ENCODE measurements at regions not wholly inside any gene's neighbourhood (a gene's known extent, or its start where the extent isn't known, plus 50 kb on each side); places are given as distances from the start of the nearest gene placed in this dataset.
A peak's percentile ranks its signal among the peaks of the same experiment; 100 is the strongest.

GRCh38 chr13:27014406-27015359, 156.9 kb downstream of the USP12 start:
- H3K4me3 ChIP-seq (ENCODE audit: low read length) = no peak overlapping the region
- no peak for DNase-seq
- no peaks in the 10 kb centered on the region for H3K27me3 ChIP-seq (ENCODE audit: control insufficient read depth, insufficient read depth, low read length)
- H3K4me1 ChIP-seq (ENCODE audit: control insufficient read depth, insufficient read depth, low read length) = peaks cover 6% of the 10 kb centered on the region
- no CpG with 5 or more reads among the region's 32 CpGs for WGBS (ENCODE audit: insufficient coverage, low lambda C conversion rate)
- H3K27ac ChIP-seq (ENCODE audit: low read length) = no peak overlapping the region
- no peaks in the 10 kb centered on the region for H3K36me3 ChIP-seq (ENCODE audit: control insufficient read depth, insufficient read depth, low read length)
- H3K9me3 ChIP-seq (ENCODE audit: control insufficient read depth, low read depth, low read length) = no peaks in the 10 kb centered on the region

DNA sequence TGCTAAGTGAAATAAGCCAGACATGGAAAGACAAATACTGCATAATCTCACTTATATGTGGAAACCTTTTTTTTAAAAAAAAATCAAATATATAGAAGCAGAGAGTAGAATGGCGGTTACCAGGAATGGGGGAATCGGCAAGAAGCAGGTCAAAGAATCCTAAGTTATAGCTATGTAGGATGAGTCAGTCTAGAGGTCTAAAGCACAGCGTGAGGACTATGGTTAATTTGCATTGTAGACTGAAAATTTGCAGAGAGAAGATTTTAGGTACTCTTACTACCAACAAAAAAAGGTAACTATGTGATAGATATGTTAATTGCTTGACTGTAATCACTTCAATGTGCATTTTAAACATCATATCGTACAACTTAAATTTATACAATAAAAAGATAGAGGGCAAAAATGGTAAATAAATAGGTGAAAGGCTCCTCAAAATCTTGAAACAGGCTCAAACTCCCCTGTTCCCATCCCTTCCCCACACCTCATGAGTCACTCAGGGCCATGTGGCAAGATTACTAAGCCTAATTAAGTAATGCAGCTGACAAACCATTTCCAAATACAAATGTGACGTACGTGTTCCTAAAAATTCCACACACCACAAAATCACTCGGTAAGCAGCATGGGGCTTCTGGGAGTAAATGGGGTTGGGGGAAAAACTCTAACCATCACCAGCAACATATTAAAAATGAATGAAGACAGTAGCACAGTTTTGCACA, 159.0 kb downstream of the USP12 start:
- Histone ChIP-seq H3K4me3 (ENCODE audit: low read length) (no peak overlapping the region), H3K27ac (ENCODE audit: low read length) (no peak overlapping the region), H3K36me3 (ENCODE audit: control insufficient read depth, insufficient read depth, low read length) (no peaks in the 10 kb centered on the region), H3K4me1 (ENCODE audit: control insufficient read depth, insufficient read depth, low read length) (peaks cover 6% of the 10 kb centered on the region), H3K27me3 (ENCODE audit: control insufficient read depth, insufficient read depth, low read length) (no peaks in the 10 kb centered on the region), H3K9me3 (ENCODE audit: control insufficient read depth, low read depth, low read length) (no peaks in the 10 kb centered on the region)
- no peak for DNase-seq
- 97% methylated on average over 5 of the region's 7 CpGs for WGBS (ENCODE audit: insufficient coverage, low lambda C conversion rate)

DNA sequence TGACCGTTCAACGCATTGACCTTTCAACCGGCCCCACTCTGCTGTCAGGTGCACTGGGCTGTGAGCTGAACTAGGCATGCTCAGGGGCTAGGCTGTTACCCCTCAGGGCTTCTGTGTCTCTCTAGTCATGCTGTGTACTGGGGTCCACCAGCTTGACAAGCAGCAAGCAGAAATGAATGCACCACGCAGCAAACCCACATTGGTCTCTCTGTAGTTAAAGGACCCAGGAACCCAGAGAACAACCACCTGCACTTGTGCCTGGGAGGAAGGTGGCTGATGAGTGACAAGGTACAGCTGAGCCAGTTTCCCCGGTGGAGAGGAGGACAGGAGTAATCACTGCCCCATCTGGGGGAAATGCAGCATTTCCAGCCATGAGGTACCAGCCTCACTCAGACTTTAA, 159.9 kb downstream of the USP12 start:
- peaks cover 9% of the 10 kb centered on the region for H3K4me1 ChIP-seq (ENCODE audit: control insufficient read depth, insufficient read depth, low read length)
- no peak overlapping the region for H3K27ac ChIP-seq (ENCODE audit: low read length)
- no peaks in the 10 kb centered on the region for H3K9me3 ChIP-seq (ENCODE audit: control insufficient read depth, low read depth, low read length)
- no peaks in the 10 kb centered on the region for H3K36me3 ChIP-seq (ENCODE audit: control insufficient read depth, insufficient read depth, low read length)
- no peak for DNase-seq
- no peak overlapping the region for H3K4me3 ChIP-seq (ENCODE audit: low read length)
- H3K27me3 ChIP-seq (ENCODE audit: control insufficient read depth, insufficient read depth, low read length) = peaks cover 4% of the 10 kb centered on the region
- WGBS (ENCODE audit: insufficient coverage, low lambda C conversion rate) = no CpG with 5 or more reads among the region's 5 CpGs

DNA sequence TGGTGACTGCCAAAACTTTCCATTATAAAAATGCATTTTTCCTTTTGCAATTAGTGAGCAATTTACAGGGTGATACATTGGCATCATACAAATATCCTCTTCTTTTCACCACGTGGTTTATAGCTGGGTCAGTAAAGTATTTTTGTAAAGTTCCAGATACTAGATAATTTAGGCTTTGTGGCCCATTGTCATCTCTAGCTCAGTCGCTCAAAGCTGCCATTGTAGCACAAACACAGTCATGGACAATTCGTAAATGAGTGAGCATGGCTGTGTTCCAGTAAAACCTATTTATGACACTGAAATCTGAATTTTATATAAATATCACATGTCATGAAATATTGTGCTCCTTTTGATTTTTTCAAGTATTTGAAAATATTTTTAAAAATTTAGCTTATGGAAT, 162.9 kb downstream of the USP12 start:
- H3K9me3 ChIP-seq (ENCODE audit: control insufficient read depth, low read depth, low read length) = no peaks in the 10 kb centered on the region
- no peak for DNase-seq
- no peaks in the 10 kb centered on the region for H3K36me3 ChIP-seq (ENCODE audit: control insufficient read depth, insufficient read depth, low read length)
- no peak overlapping the region for H3K27ac ChIP-seq (ENCODE audit: low read length)
- H3K4me3 ChIP-seq (ENCODE audit: low read length) = no peak overlapping the region
- peaks cover 12% of the 10 kb centered on the region for H3K4me1 ChIP-seq (ENCODE audit: control insufficient read depth, insufficient read depth, low read length)
- peaks cover 4% of the 10 kb centered on the region for H3K27me3 ChIP-seq (ENCODE audit: control insufficient read depth, insufficient read depth, low read length)
- 100% methylated on average over 2 of the region's 3 CpGs for WGBS (ENCODE audit: insufficient coverage, low lambda C conversion rate)

DNA sequence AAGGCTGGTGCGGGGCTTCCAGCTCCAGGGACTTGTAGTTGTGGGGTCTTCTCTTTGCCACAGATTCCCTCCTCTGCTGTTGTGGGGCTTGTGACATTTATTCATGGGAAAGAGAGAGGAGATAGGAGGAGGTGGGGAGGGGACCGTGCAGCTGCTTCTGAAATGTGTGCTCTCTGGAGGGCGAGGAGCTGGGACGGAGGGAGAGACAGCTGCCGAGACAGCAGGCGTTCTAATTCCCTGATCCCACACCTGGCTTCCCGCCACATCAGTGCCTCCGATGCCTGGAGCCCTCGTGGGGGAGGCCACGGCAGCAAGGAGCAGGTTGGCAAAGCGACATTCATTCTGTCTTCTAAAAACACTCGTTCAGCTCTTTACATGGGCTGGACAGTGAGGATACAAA, 164.4 kb downstream of the USP12 start:
- WGBS (ENCODE audit: insufficient coverage, low lambda C conversion rate) = no CpG with 5 or more reads among the region's 12 CpGs
- DNase-seq = peak in 1 of 2 donors; percentile 19
- H3K9me3 ChIP-seq (ENCODE audit: control insufficient read depth, low read depth, low read length) = no peaks in the 10 kb centered on the region
- peaks cover 12% of the 10 kb centered on the region for H3K4me1 ChIP-seq (ENCODE audit: control insufficient read depth, insufficient read depth, low read length)
- peaks cover 4% of the 10 kb centered on the region for H3K27me3 ChIP-seq (ENCODE audit: control insufficient read depth, insufficient read depth, low read length)
- H3K27ac ChIP-seq (ENCODE audit: low read length) = no peak overlapping the region
- peak overlapping the region; percentile 37 for H3K4me3 ChIP-seq (ENCODE audit: low read length)
- H3K36me3 ChIP-seq (ENCODE audit: control insufficient read depth, insufficient read depth, low read length) = no peaks in the 10 kb centered on the region

GRCh38 chr13:27006519-27007161, 165.0 kb downstream of the USP12 start:
- Histone ChIP-seq H3K27me3 (ENCODE audit: control insufficient read depth, insufficient read depth, low read length) (peaks cover 4% of the 10 kb centered on the region), H3K27ac (ENCODE audit: low read length) (no peak overlapping the region), H3K36me3 (ENCODE audit: control insufficient read depth, insufficient read depth, low read length) (no peaks in the 10 kb centered on the region), H3K4me3 (ENCODE audit: low read length) (peak overlapping the region; percentile 37), H3K9me3 (ENCODE audit: control insufficient read depth, low read depth, low read length) (no peaks in the 10 kb centered on the region), H3K4me1 (ENCODE audit: control insufficient read depth, insufficient read depth, low read length) (peaks cover 12% of the 10 kb centered on the region)
- peak; percentile 54 to 77 for DNase-seq
- WGBS (ENCODE audit: insufficient coverage, low lambda C conversion rate) = no CpG with 5 or more reads among the region's 29 CpGs

DNA sequence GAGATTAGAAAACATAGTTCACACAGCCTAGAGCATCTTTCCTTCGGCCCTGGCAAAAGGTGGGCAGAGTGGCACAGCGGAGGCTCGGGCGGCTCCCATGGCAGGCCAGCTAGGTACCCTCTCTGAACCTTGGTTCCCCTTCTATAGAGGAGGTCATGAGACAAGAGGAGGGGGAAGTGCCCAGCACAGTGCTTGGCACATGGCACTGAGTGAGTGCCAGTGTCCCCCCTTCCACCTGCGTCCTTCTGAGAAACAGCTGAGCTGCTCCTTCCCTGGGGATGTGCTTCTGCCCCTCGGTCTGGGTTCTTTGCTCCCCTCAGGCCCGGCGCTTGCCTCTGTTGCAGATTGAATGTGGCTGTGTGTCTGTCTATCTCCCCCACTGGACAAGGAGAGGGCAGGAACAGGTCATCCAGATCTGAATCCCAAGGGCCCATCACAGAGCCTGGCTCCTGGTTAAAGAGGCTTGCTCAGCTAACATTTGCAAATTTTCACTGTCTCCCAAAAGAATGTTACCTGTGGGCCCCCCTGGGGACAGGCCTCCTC, 165.6 kb downstream of the USP12 start:
- no peaks in the 10 kb centered on the region for H3K36me3 ChIP-seq (ENCODE audit: control insufficient read depth, insufficient read depth, low read length)
- no peaks in the 10 kb centered on the region for H3K9me3 ChIP-seq (ENCODE audit: control insufficient read depth, low read depth, low read length)
- no CpG with 5 or more reads among the region's 8 CpGs for WGBS (ENCODE audit: insufficient coverage, low lambda C conversion rate)
- H3K4me1 ChIP-seq (ENCODE audit: control insufficient read depth, insufficient read depth, low read length) = peaks cover 12% of the 10 kb centered on the region
- H3K4me3 ChIP-seq (ENCODE audit: low read length) = no peak overlapping the region
- H3K27me3 ChIP-seq (ENCODE audit: control insufficient read depth, insufficient read depth, low read length) = peaks cover 4% of the 10 kb centered on the region
- H3K27ac ChIP-seq (ENCODE audit: low read length) = no peak overlapping the region
- no peak for DNase-seq

DNA sequence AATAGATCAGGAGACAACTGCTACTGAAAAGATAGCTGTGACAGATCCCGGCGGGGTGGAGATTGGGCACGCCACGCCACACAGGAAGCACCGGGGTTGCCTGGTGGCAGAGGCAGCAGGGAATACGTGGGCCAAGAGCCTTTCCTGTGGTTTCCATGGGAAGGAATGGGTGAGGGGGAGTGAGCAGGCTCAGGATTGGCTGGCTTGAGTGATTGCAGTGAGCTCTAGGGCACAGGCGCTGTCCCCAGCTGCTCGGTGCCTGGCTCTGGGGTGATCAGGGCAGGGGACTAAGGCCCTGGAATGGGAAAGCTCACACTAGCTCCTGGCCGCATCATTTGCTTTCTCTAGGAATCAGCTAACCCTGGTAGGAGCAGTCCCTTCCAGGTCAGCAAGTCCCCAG, 166.1 kb downstream of the USP12 start:
- H3K27me3 ChIP-seq (ENCODE audit: control insufficient read depth, insufficient read depth, low read length) = peaks cover 4% of the 10 kb centered on the region
- H3K9me3 ChIP-seq (ENCODE audit: control insufficient read depth, low read depth, low read length) = no peaks in the 10 kb centered on the region
- no peak for DNase-seq
- no peak overlapping the region for H3K27ac ChIP-seq (ENCODE audit: low read length)
- WGBS (ENCODE audit: insufficient coverage, low lambda C conversion rate) = no CpG with 5 or more reads among the region's 9 CpGs
- no peak overlapping the region for H3K4me3 ChIP-seq (ENCODE audit: low read length)
- no peaks in the 10 kb centered on the region for H3K36me3 ChIP-seq (ENCODE audit: control insufficient read depth, insufficient read depth, low read length)
- H3K4me1 ChIP-seq (ENCODE audit: control insufficient read depth, insufficient read depth, low read length) = peaks cover 12% of the 10 kb centered on the region

GRCh38 chr13:27004866-27005265, 166.7 kb downstream of the USP12 start:
- DNase-seq = no peak
- Histone ChIP-seq H3K27ac (ENCODE audit: low read length) (no peak overlapping the region), H3K9me3 (ENCODE audit: control insufficient read depth, low read depth, low read length) (no peaks in the 10 kb centered on the region), H3K27me3 (ENCODE audit: control insufficient read depth, insufficient read depth, low read length) (peaks cover 4% of the 10 kb centered on the region), H3K36me3 (ENCODE audit: control insufficient read depth, insufficient read depth, low read length) (no peaks in the 10 kb centered on the region), H3K4me1 (ENCODE audit: control insufficient read depth, insufficient read depth, low read length) (peaks cover 12% of the 10 kb centered on the region), H3K4me3 (ENCODE audit: low read length) (no peak overlapping the region)
- WGBS (ENCODE audit: insufficient coverage, low lambda C conversion rate) = no CpG with 5 or more reads among the region's 5 CpGs

DNA sequence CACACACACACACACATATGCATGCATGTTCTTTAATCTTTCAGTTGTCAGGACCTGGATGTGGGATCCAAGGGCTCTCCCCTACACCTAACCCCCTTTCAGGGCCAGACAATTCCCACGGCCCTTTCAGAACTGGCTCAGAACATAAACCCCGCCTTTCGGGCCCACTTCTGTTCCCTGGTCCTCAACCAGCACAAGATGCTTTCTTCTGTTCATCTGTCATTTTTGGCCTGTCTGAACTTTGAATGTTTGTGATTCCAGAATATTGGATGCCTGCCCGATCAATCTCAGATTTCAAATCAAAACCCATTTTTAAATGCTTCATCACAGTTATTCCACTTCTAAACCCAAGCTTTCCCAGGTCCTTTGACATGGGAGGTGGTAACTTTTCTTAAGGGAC, 167.3 kb downstream of the USP12 start:
- no CpG with 5 or more reads among the region's 4 CpGs for WGBS (ENCODE audit: insufficient coverage, low lambda C conversion rate)
- Histone ChIP-seq H3K36me3 (ENCODE audit: control insufficient read depth, insufficient read depth, low read length) (no peaks in the 10 kb centered on the region), H3K27me3 (ENCODE audit: control insufficient read depth, insufficient read depth, low read length) (peaks cover 4% of the 10 kb centered on the region), H3K4me1 (ENCODE audit: control insufficient read depth, insufficient read depth, low read length) (peaks cover 12% of the 10 kb centered on the region), H3K4me3 (ENCODE audit: low read length) (no peak overlapping the region), H3K27ac (ENCODE audit: low read length) (no peak overlapping the region), H3K9me3 (ENCODE audit: control insufficient read depth, low read depth, low read length) (no peaks in the 10 kb centered on the region)
- no peak for DNase-seq

All from large intestine (tissue), 3 donors.